PC-3 (cell line): ENCODE measurements at regions not wholly inside any gene's neighbourhood (a gene's known extent, or its start where the extent isn't known, plus 50 kb on each side); places are given as distances from the start of the nearest gene placed in this dataset.

Experiments used
- ATAC-seq: fragments of 200-7000 bp; cut with Tn5 transposase; 2 replicates; pipeline ENCODE4 v1.9.1; 2020; ENCODE audit warnings: mild to moderate bottlenecking, moderate library complexity
- BruUV-seq: library from RNA; stranded (reverse); fragments of 400-500 nt; replicated peaks from 2 replicates; lab custom pipeline; 2021; lab: Mats Ljungman, UMichigan
- CTCF ChIA-PET: fragments of 300-600 bp; sonication (Branson Sonifier 250); formaldehyde crosslinking; loops from one replicate; lab custom pipeline; 2022; ENCODE audit warnings: antibody characterized with exemption; lab: Charles Lee
- POLR2A ChIA-PET: fragments of 300-600 bp; sonication (Branson Sonifier 250); formaldehyde crosslinking; loops from one replicate; lab custom pipeline; 2022; ENCODE audit warnings: antibody characterized with exemption; ENCODE audit not compliant: unreplicated experiment; lab: Charles Lee
- DNase-seq: peaks from one replicate; pipeline ENCODE4 v3.0.0-alpha.2; 2015
- H2AFZ ChIP-seq: fragments of 300-600 bp; sonication (generic); 2 replicates; pipeline ENCODE4 v1.6.0; 2016; ENCODE audit warnings: antibody characterized with exemption, low read length
- H3F3A ChIP-seq: fragments of 300-600 bp; sonication (generic); one replicate; pipeline ENCODE4 v1.6.0; 2017; ENCODE audit warnings: antibody characterized with exemption, low read length, control low read depth, mild to moderate bottlenecking; ENCODE audit not compliant: unreplicated experiment
- H3K27ac ChIP-seq: fragments of 300-600 bp; sonication (generic); 2 replicates; pipeline ENCODE4 v1.5.1; 2016; ENCODE audit warnings: mild to moderate bottlenecking, low read length
- H3K27me3 ChIP-seq: fragments of 300-600 bp; sonication (generic); 2 replicates; pipeline ENCODE4 v1.6.1; 2016; ENCODE audit warnings: low read length, mixed read lengths
- H3K36me3 ChIP-seq: fragments of 300-600 bp; sonication (generic); 2 replicates; pipeline ENCODE4 v1.6.1; 2016; ENCODE audit warnings: low read depth, mixed run types, low read length, mixed read lengths
- H3K4me1 ChIP-seq: fragments of 300-600 bp; sonication (generic); 2 replicates; pipeline ENCODE4 v1.5.1; 2016; ENCODE audit warnings: low read length; ENCODE audit not compliant: insufficient read depth
- H3K4me2 ChIP-seq: fragments of 300-600 bp; sonication (generic); 2 replicates; pipeline ENCODE4 v1.6.0; 2016; ENCODE audit warnings: low read length
- H3K4me3 ChIP-seq: fragments of 300-600 bp; sonication (generic); 2 replicates; pipeline ENCODE4 v1.5.1; 2016; ENCODE audit warnings: mild to moderate bottlenecking, low read length, mixed read lengths
- H3K79me2 ChIP-seq: fragments of 300-600 bp; sonication (generic); 2 replicates; pipeline ENCODE4 v1.6.1; 2017; ENCODE audit warnings: low read length, mixed read lengths
- H3K9ac ChIP-seq: fragments of 300-600 bp; sonication (generic); 2 replicates; pipeline ENCODE4 v1.6.0; 2016; ENCODE audit warnings: mild to moderate bottlenecking, low read length
- H3K9me2 ChIP-seq: fragments of 300-600 bp; sonication (generic); replicated peaks from 2 replicates; pipeline ENCODE4 v1.6.1; 2016; ENCODE audit warnings: mixed run types, low read length, mixed read lengths
- H3K9me3 ChIP-seq: fragments of 300-600 bp; sonication (generic); 2 replicates; pipeline ENCODE4 v1.6.1; 2016; ENCODE audit warnings: low read length, mixed read lengths
- H4K20me1 ChIP-seq: fragments of 300-600 bp; sonication (generic); 2 replicates; pipeline ENCODE4 v1.6.1; 2016; ENCODE audit warnings: low read length, mixed read lengths
- CTCF ChIP-seq: fragments of 300-600 bp; sonication (generic); conservative IDR thresholded peaks from 2 replicates; pipeline ENCODE4 v1.5.1; 2017; ENCODE audit warnings: antibody characterized with exemption, low read depth, mild to moderate bottlenecking, low read length
- EZH2 ChIP-seq: fragments of 300-600 bp; sonication (generic); IDR thresholded peaks from one replicate; pipeline ENCODE4 v1.6.1; 2017; ENCODE audit warnings: antibody characterized with exemption, mild to moderate bottlenecking, low read length; ENCODE audit not compliant: unreplicated experiment
- EZH2phosphoT487 ChIP-seq: fragments of 300-600 bp; sonication (generic); IDR thresholded peaks from 2 replicates; pipeline ENCODE4 v1.6.1; 2018; ENCODE audit warnings: mild to moderate bottlenecking, antibody characterized with exemption, low read length, borderline replicate concordance
- intact Hi-C: fragments of 100-400 bp; cut with micrococcal nuclease; formaldehyde crosslinking; loops from 2 replicates; pipeline ENCODE4 v1.9.0; 2023

GRCh38 chr10:117686606-117687005 is 144.1 kb downstream of the EMX2 start:
- Histone ChIP-seq H3K27me3 (peaks cover 21% of the 10 kb centered on the region), H3K9me3 (no peaks in the 10 kb centered on the region), H3F3A (no peaks in the 10 kb centered on the region), H3K79me2 (no peaks in the 10 kb centered on the region), H4K20me1 (no peaks in the 10 kb centered on the region), H3K4me2 (peak overlapping the region; percentile 49), H3K9ac (no peak overlapping the region), H3K4me1 (peaks cover 24% of the 10 kb centered on the region), H3K36me3 (no peaks in the 10 kb centered on the region), H2AFZ (peak overlapping the region; percentile 39), H3K27ac (peak overlapping the region; percentile 2; the same call in 1 of the 2 replicates), H3K4me3 (peak overlapping the region; percentile 23; the same call in 1 of the 2 replicates), H3K9me2 (no peaks in the 10 kb centered on the region)
- intact Hi-C loops, result no loop called here
- ChIA-PET POLR2A (no interaction called here), CTCF (no interaction called here)
- ATAC-seq (no peak), DNase-seq (peak; percentile 40)
- no TSS peak for BruUV-seq
- TF ChIP-seq CTCF (no peak), EZH2phosphoT487 (no peak), EZH2 (no peak)

- H3K79me2 ChIP-seq, result no peaks in the 10 kb centered on the region
- H3K4me2 ChIP-seq, result no peak overlapping the region
- H3K9me2 ChIP-seq, result no peaks in the 10 kb centered on the region
- no peaks in the 10 kb centered on the region for H3K9me3 ChIP-seq
- H3K4me3 ChIP-seq, result no peak overlapping the region
- no peak overlapping the region for H3K27ac ChIP-seq
- H3K36me3 ChIP-seq, result no peaks in the 10 kb centered on the region
- H3K27me3 ChIP-seq, result peaks cover 37% of the 10 kb centered on the region
- H4K20me1 ChIP-seq, result no peaks in the 10 kb centered on the region
- H3F3A ChIP-seq, result no peaks in the 10 kb centered on the region
- peaks cover 24% of the 10 kb centered on the region for H3K4me1 ChIP-seq
- ChIA-PET POLR2A (no interaction called here), CTCF (no interaction called here)
- intact Hi-C loops, result no loop called here
- ATAC-seq (no peak), DNase-seq (no peak)
- no peak overlapping the region for H2AFZ ChIP-seq
- TF ChIP-seq EZH2phosphoT487, result no peak
- no TSS peak for BruUV-seq
- H3K9ac ChIP-seq, result no peak overlapping the region
These were observed 145.8 kb downstream of the EMX2 start for GRCh38 chr10:117688358-117688757.

GRCh38 chr10:117689566-117689965 is 147.0 kb downstream of the EMX2 start:
- no peaks in the 10 kb centered on the region for H3K9me3 ChIP-seq
- H3K9me2 ChIP-seq, result no peaks in the 10 kb centered on the region
- no peak overlapping the region for H2AFZ ChIP-seq
- no peaks in the 10 kb centered on the region for H3K79me2 ChIP-seq
- intact Hi-C loops, result no loop called here
- H3K9ac ChIP-seq, result no peak overlapping the region
- peaks cover 49% of the 10 kb centered on the region for H3K27me3 ChIP-seq
- peaks cover 23% of the 10 kb centered on the region for H3K4me1 ChIP-seq
- H3K36me3 ChIP-seq, result no peaks in the 10 kb centered on the region
- no peaks in the 10 kb centered on the region for H4K20me1 ChIP-seq
- no peaks in the 10 kb centered on the region for H3F3A ChIP-seq
- ChIA-PET CTCF (no interaction called here), POLR2A (no interaction called here)
- BruUV-seq, result no TSS peak
- H3K27ac ChIP-seq, result no peak overlapping the region
- ATAC-seq (no peak), DNase-seq (no peak)
- no peak overlapping the region for H3K4me2 ChIP-seq
- H3K4me3 ChIP-seq, result no peak overlapping the region
- TF ChIP-seq EZH2 (no peak), EZH2phosphoT487 (no peak), CTCF (no peak)
